ENCODE measurements at regions not wholly inside any gene's neighbourhood (a gene's known extent, or its start where the extent isn't known, plus 50 kb on each side); places are given as distances from the start of the nearest gene placed in this dataset.

- H3K36me3 Mint-ChIP-seq (ENCODE audit: low read depth): no peaks in the 10 kb centered on the region
- no peaks in the 10 kb centered on the region for H3K4me1 Mint-ChIP-seq
- H3K27ac Mint-ChIP-seq: no peak overlapping the region
- DNase-seq: no peak
- no peak overlapping the region for H3K4me3 Mint-ChIP-seq
- ATAC-seq: no peak
- peaks cover 7% of the 10 kb centered on the region for H3K9me3 Mint-ChIP-seq
- H3K27me3 Mint-ChIP-seq: peaks cover 5% of the 10 kb centered on the region
Measured at GRCh38 chr1:220999872-221000863, 120.9 kb downstream of the HLX start.

GRCh38 chr1:221001167-221001566 lies 121.9 kb downstream of the HLX start:
- no peak for ATAC-seq

GRCh38 chr1:221002601-221003000 lies 123.4 kb downstream of the HLX start:
- Mint-ChIP-seq H3K4me1 (no peaks in the 10 kb centered on the region), H3K27me3 (peaks cover 3% of the 10 kb centered on the region), H3K4me3 (no peak overlapping the region), H3K9me3 (no peaks in the 10 kb centered on the region), H3K27ac (no peak overlapping the region), H3K36me3 (ENCODE audit: low read depth) (no peaks in the 10 kb centered on the region)
- DNase-seq: no peak
- ATAC-seq: no peak

More at GRCh38 chr1:221001167-221001566, 121.9 kb downstream of the HLX start:
- Mint-ChIP-seq H3K36me3 (ENCODE audit: low read depth) (no peaks in the 10 kb centered on the region), H3K4me1 (no peaks in the 10 kb centered on the region), H3K27ac (no peak overlapping the region), H3K4me3 (no peak overlapping the region), H3K9me3 (peaks cover 7% of the 10 kb centered on the region), H3K27me3 (peaks cover 3% of the 10 kb centered on the region)
- DNase-seq: no peak

- H3K36me3 Mint-ChIP-seq (ENCODE audit: low read depth): no peaks in the 10 kb centered on the region
- no peaks in the 10 kb centered on the region for H3K4me1 Mint-ChIP-seq
- ATAC-seq (no peak), DNase-seq (no peak)
- H3K27me3 Mint-ChIP-seq: peaks cover 7% of the 10 kb centered on the region
- H3K9me3 Mint-ChIP-seq: no peaks in the 10 kb centered on the region
- no peak overlapping the region for H3K4me3 Mint-ChIP-seq
- H3K27ac Mint-ChIP-seq: no peak overlapping the region
Measured at GRCh38 chr1:221011145-221011544, 131.9 kb downstream of the HLX start.

- DNase-seq (no peak), ATAC-seq (no peak)
- Mint-ChIP-seq H3K4me3 (no peak overlapping the region), H3K36me3 (ENCODE audit: low read depth) (no peaks in the 10 kb centered on the region), H3K9me3 (no peaks in the 10 kb centered on the region), H3K27ac (no peak overlapping the region), H3K4me1 (no peaks in the 10 kb centered on the region), H3K27me3 (peaks cover 7% of the 10 kb centered on the region)
Measured at GRCh38 chr1:221012120-221012519, 132.9 kb downstream of the HLX start.

GRCh38 chr1:221013691-221014660 lies 134.7 kb downstream of the HLX start:
- no peaks in the 10 kb centered on the region for H3K9me3 Mint-ChIP-seq
- no peaks in the 10 kb centered on the region for H3K4me1 Mint-ChIP-seq
- ATAC-seq (no peak), DNase-seq (no peak)
- no peak overlapping the region for H3K4me3 Mint-ChIP-seq
- H3K27me3 Mint-ChIP-seq: peaks cover 5% of the 10 kb centered on the region
- no peak overlapping the region for H3K27ac Mint-ChIP-seq
- no peaks in the 10 kb centered on the region for H3K36me3 Mint-ChIP-seq (ENCODE audit: low read depth)

- no peak for DNase-seq
Measured at GRCh38 chr1:221015159-221015790, 136.0 kb downstream of the HLX start.

GRCh38 chr1:221016751-221017150 lies 137.5 kb downstream of the HLX start:
- Mint-ChIP-seq H3K4me1 (no peaks in the 10 kb centered on the region), H3K27ac (no peak overlapping the region), H3K27me3 (peaks cover 5% of the 10 kb centered on the region), H3K9me3 (no peaks in the 10 kb centered on the region), H3K36me3 (ENCODE audit: low read depth) (no peaks in the 10 kb centered on the region), H3K4me3 (no peak overlapping the region)
- DNase-seq: no peak
- ATAC-seq: no peak

More at GRCh38 chr1:221015159-221015790, 136.0 kb downstream of the HLX start:
- Mint-ChIP-seq H3K27ac (no peak overlapping the region), H3K4me3 (no peak overlapping the region), H3K27me3 (peaks cover 5% of the 10 kb centered on the region), H3K9me3 (no peaks in the 10 kb centered on the region), H3K4me1 (no peaks in the 10 kb centered on the region), H3K36me3 (ENCODE audit: low read depth) (no peaks in the 10 kb centered on the region)
- ATAC-seq: no peak

GRCh38 chr1:221018414-221018813 lies 139.2 kb downstream of the HLX start:
- Mint-ChIP-seq H3K4me3 (no peak overlapping the region), H3K27me3 (no peaks in the 10 kb centered on the region)
- ATAC-seq: no peak

GRCh38 chr1:221022331-221022730 lies 143.1 kb downstream of the HLX start:
- Mint-ChIP-seq H3K9me3 (no peaks in the 10 kb centered on the region), H3K36me3 (ENCODE audit: low read depth) (no peaks in the 10 kb centered on the region), H3K27ac (no peak overlapping the region), H3K4me1 (peaks cover 7% of the 10 kb centered on the region), H3K27me3 (peaks cover 2% of the 10 kb centered on the region), H3K4me3 (no peak overlapping the region)
- DNase-seq: no peak
- ATAC-seq: no peak

More at GRCh38 chr1:221018414-221018813, 139.2 kb downstream of the HLX start:
- H3K4me1 Mint-ChIP-seq: no peaks in the 10 kb centered on the region
- H3K36me3 Mint-ChIP-seq (ENCODE audit: low read depth): no peaks in the 10 kb centered on the region
- no peak for DNase-seq
- H3K9me3 Mint-ChIP-seq: no peaks in the 10 kb centered on the region
- no peak overlapping the region for H3K27ac Mint-ChIP-seq

- no peak overlapping the region for H3K27ac Mint-ChIP-seq
- ATAC-seq (no peak), DNase-seq (no peak)
- H3K36me3 Mint-ChIP-seq (ENCODE audit: low read depth): no peaks in the 10 kb centered on the region
- H3K4me1 Mint-ChIP-seq: peaks cover 7% of the 10 kb centered on the region
- no peak overlapping the region for H3K4me3 Mint-ChIP-seq
- H3K9me3 Mint-ChIP-seq: no peaks in the 10 kb centered on the region
- peaks cover 2% of the 10 kb centered on the region for H3K27me3 Mint-ChIP-seq
Measured at GRCh38 chr1:221023482-221023881, 144.2 kb downstream of the HLX start.

GRCh38 chr1:221025501-221025900 lies 146.3 kb downstream of the HLX start:
- H3K4me3 Mint-ChIP-seq: no peak overlapping the region
- H3K4me1 Mint-ChIP-seq: peaks cover 7% of the 10 kb centered on the region
- no peak overlapping the region for H3K27ac Mint-ChIP-seq
- no peak for ATAC-seq
- no peaks in the 10 kb centered on the region for H3K9me3 Mint-ChIP-seq
- H3K36me3 Mint-ChIP-seq (ENCODE audit: low read depth): no peaks in the 10 kb centered on the region
- H3K27me3 Mint-ChIP-seq: peaks cover 2% of the 10 kb centered on the region
- DNase-seq: no peak

- Mint-ChIP-seq H3K36me3 (ENCODE audit: low read depth) (no peaks in the 10 kb centered on the region), H3K9me3 (no peaks in the 10 kb centered on the region), H3K27me3 (peaks cover 2% of the 10 kb centered on the region), H3K4me1 (peaks cover 7% of the 10 kb centered on the region), H3K4me3 (no peak overlapping the region), H3K27ac (no peak overlapping the region)
- DNase-seq (no peak), ATAC-seq (no peak)
Measured at GRCh38 chr1:221025956-221026355, 146.7 kb downstream of the HLX start.

GRCh38 chr1:221029981-221030649 lies 150.9 kb downstream of the HLX start:
- no peak overlapping the region for H3K27ac Mint-ChIP-seq
- DNase-seq (no peak), ATAC-seq (no peak)
- H3K4me3 Mint-ChIP-seq: no peak overlapping the region
- no peaks in the 10 kb centered on the region for H3K9me3 Mint-ChIP-seq
- peaks cover 7% of the 10 kb centered on the region for H3K4me1 Mint-ChIP-seq
- no peaks in the 10 kb centered on the region for H3K36me3 Mint-ChIP-seq (ENCODE audit: low read depth)
- peaks cover 2% of the 10 kb centered on the region for H3K27me3 Mint-ChIP-seq

Data from activated naive CD8-positive, alpha-beta T cell treated with anti-CD3 and anti-CD28 coated beads, Interleukin-2, amount 50 U/mL, for 24 hours (primary cell).